Testis (tissue), 2 donors: ENCODE measurements at regions not wholly inside any gene's neighbourhood (a gene's known extent, or its start where the extent isn't known, plus 50 kb on each side); places are given as distances from the start of the nearest gene placed in this dataset.

Experiments
- DNase-seq: peaks from one replicate; pipeline ENCODE4 v3.0.0-alpha.2; 2019
- H3K27ac ChIP-seq, 2 donors: fragments of 200-600 bp; sonication (generic); one replicate each; pipeline ENCODE4 v1.5.1; 2019
- H3K27me3 ChIP-seq: fragments of 200-600 bp; sonication (generic); one replicate; pipeline ENCODE4 v1.5.1; 2019
- H3K36me3 ChIP-seq: fragments of 200-600 bp; sonication (generic); one replicate; pipeline ENCODE4 v1.5.1; 2017; ENCODE audit warnings: low read depth; ENCODE audit errors: missing control alignments
- H3K4me1 ChIP-seq: fragments of 200-600 bp; sonication (generic); one replicate; pipeline ENCODE4 v1.5.1; 2019
- H3K4me3 ChIP-seq, 2 donors: fragments of 200-600 bp; sonication (generic); one replicate each; pipeline ENCODE4 v1.5.1; 2017 to 2019
- H3K9me3 ChIP-seq: fragments of 200-600 bp; sonication (generic); one replicate; pipeline ENCODE4 v1.5.1; 2017
- POLR2A ChIP-seq: fragments of 450-650 bp; IDR thresholded peaks from one replicate; pipeline ENCODE4 v1.6.1; 2017; ENCODE audit warnings: antibody characterized with exemption, mild to moderate bottlenecking, moderate library complexity
- WGBS, 2 donors: methylation state at CpG; one replicate each; pipeline ENCODE4 v1.1.5; 2018; 5-methylcytosine and 5-hydroxymethylcytosine counted together
- intact Hi-C: fragments of 100-400 bp; cut with DNase I; formaldehyde crosslinking; loops from one replicate; pipeline ENCODE4 v1.15.1; 2023; ENCODE audit warnings: low total_unique reads
- TF ChIP-seq, protein P1 (sequence below), 3 experiments: fragments of 450-650 bp in 2 of 3; fragments of 200-600 bp in 1 of 3; sonication (generic) in 1 of 3; IDR thresholded peaks; one replicate each; pipeline ENCODE4 v1.5.1; 2016 to 2019; ENCODE audit warnings: antibody characterized with exemption in 3 of 3, mild to moderate bottlenecking in 2 of 3, moderate library complexity in 1 of 3

DNA sequence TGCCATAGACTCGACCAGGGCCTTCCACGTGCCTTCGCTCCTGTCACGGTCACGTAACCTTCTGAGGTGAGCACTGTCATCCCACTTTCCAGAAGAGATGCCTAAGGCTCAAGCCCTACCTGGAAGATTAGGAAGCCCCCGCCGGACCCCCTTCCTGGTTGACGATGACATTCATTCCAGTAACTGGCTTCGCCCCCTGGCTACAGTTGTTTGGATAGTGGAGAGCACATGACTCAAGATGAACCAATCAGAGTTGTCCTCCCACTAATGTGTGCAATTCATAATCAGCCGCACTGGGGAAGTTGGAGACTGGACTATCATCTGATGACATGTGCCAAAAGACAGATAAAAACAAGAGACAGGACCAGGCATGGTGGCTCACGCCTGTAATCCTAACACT is 104.0 kb upstream of the GJB5 start:
- intact Hi-C loops = no loop called here
- Histone ChIP-seq H3K27ac (no peak overlapping the region), H3K27me3 (no peaks in the 10 kb centered on the region), H3K4me3 (no peak overlapping the region), H3K4me1 (no peaks in the 10 kb centered on the region), H3K9me3 (no peaks in the 10 kb centered on the region), H3K36me3 (no peaks in the 10 kb centered on the region)
- WGBS, 2 donors = 63 to 75% methylated on average over 8 to 11 of the region's 11 CpGs
- TF ChIP-seq POLR2A = no peak
- DNase-seq = no peak

GRCh38 chr1:34653110-34653509 is 101.7 kb upstream of the GJB5 start:
- no peak for DNase-seq
- no peaks in the 10 kb centered on the region for H3K27me3 ChIP-seq
- TF ChIP-seq, protein P1, sequence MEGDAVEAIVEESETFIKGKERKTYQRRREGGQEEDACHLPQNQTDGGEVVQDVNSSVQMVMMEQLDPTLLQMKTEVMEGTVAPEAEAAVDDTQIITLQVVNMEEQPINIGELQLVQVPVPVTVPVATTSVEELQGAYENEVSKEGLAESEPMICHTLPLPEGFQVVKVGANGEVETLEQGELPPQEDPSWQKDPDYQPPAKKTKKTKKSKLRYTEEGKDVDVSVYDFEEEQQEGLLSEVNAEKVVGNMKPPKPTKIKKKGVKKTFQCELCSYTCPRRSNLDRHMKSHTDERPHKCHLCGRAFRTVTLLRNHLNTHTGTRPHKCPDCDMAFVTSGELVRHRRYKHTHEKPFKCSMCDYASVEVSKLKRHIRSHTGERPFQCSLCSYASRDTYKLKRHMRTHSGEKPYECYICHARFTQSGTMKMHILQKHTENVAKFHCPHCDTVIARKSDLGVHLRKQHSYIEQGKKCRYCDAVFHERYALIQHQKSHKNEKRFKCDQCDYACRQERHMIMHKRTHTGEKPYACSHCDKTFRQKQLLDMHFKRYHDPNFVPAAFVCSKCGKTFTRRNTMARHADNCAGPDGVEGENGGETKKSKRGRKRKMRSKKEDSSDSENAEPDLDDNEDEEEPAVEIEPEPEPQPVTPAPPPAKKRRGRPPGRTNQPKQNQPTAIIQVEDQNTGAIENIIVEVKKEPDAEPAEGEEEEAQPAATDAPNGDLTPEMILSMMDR (IDR thresholded peaks at IDR 0.05) = no peak
- TF ChIP-seq POLR2A = no peak
- 78 to 81% methylated on average over 7 of the region's 7 CpGs for WGBS, 2 donors
- no peaks in the 10 kb centered on the region for H3K36me3 ChIP-seq
- no peaks in the 10 kb centered on the region for H3K9me3 ChIP-seq
- no peaks in the 10 kb centered on the region for H3K4me1 ChIP-seq
- intact Hi-C loops = no loop called here
- no peak overlapping the region for H3K4me3 ChIP-seq
- H3K27ac ChIP-seq = no peak overlapping the region

- no peak for DNase-seq
- Histone ChIP-seq H3K27ac (no peak overlapping the region), H3K4me1 (no peaks in the 10 kb centered on the region), H3K9me3 (no peaks in the 10 kb centered on the region), H3K4me3 (no peak overlapping the region), H3K36me3 (no peaks in the 10 kb centered on the region), H3K27me3 (no peaks in the 10 kb centered on the region)
- intact Hi-C loops = no loop called here
- TF ChIP-seq POLR2A = no peak
- TF ChIP-seq, protein P1 (IDR thresholded peaks at IDR 0.05) = no peak
- 74 to 80% methylated on average over 4 of the region's 4 CpGs for WGBS, 2 donors
These were observed 99.5 kb upstream of the GJB5 start for GRCh38 chr1:34655206-34655874.

GRCh38 chr1:34655875-34656240 is 99.0 kb upstream of the GJB5 start:
- Histone ChIP-seq H3K4me1 (no peaks in the 10 kb centered on the region), H3K27ac (no peak overlapping the region), H3K9me3 (no peaks in the 10 kb centered on the region), H3K36me3 (no peaks in the 10 kb centered on the region), H3K4me3 (no peak overlapping the region), H3K27me3 (no peaks in the 10 kb centered on the region)
- TF ChIP-seq, protein P1 (IDR thresholded peaks at IDR 0.05) = no peak
- no peak for TF ChIP-seq POLR2A
- 85 to 88% methylated on average over 4 of the region's 4 CpGs for WGBS, 2 donors
- DNase-seq = no peak
- intact Hi-C loops = no loop called here

DNA sequence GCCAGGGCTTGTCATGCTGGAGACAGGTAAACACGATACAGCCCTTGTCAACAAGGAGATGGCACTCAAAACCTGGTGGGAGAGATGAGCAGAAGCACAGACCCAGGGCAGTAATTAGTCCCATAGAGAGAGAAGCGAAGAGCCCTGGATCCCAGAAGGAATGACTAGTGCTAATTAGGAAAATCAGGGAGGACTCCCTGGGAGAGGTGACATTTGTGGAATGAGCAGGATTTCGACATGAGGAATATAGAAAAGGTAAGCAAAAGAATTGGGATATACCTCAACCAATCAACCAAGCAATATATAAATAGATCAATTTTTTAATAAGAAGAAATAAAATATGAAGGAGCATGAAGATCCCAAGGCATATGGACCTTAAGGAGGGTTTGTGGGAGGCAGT is 98.5 kb upstream of the GJB5 start:
- DNase-seq = no peak
- 73 to 91% methylated on average over 3 of the region's 3 CpGs for WGBS, 2 donors
- no peak overlapping the region for H3K4me3 ChIP-seq
- H3K36me3 ChIP-seq = no peaks in the 10 kb centered on the region
- no peaks in the 10 kb centered on the region for H3K9me3 ChIP-seq
- TF ChIP-seq POLR2A = no peak
- TF ChIP-seq, protein P1 (IDR thresholded peaks at IDR 0.05) = no peak
- no peaks in the 10 kb centered on the region for H3K27me3 ChIP-seq
- intact Hi-C loops = no loop called here
- H3K27ac ChIP-seq = no peak overlapping the region
- H3K4me1 ChIP-seq = no peaks in the 10 kb centered on the region
